CMK (cell line): ENCODE measurements at regions not wholly inside any gene's neighbourhood (a gene's known extent, or its start where the extent isn't known, plus 50 kb on each side); places are given as distances from the start of the nearest gene placed in this dataset.
A peak's percentile ranks its signal among the peaks of the same experiment; 100 is the strongest.
"Not testable (repeated sequence)": the region's sequence is repeated elsewhere in the genome, so short reads cannot be mapped to it uniquely, and the experiment has no call there.

Source experiments
- DNase-seq: peaks from one replicate; pipeline ENCODE4 v3.0.0-alpha.2; 2010; ENCODE audit warnings: low read depth

GRCh38 chr6:79431537-79431933 lies 105.7 kb downstream of the LCA5 start:
- no peak for DNase-seq

GRCh38 chr6:79430913-79431536 lies 106.2 kb downstream of the LCA5 start:
- DNase-seq, result no peak

- no peak for DNase-seq
These were observed 109.5 kb downstream of the LCA5 start for GRCh38 chr6:79427721-79428120.

DNA sequence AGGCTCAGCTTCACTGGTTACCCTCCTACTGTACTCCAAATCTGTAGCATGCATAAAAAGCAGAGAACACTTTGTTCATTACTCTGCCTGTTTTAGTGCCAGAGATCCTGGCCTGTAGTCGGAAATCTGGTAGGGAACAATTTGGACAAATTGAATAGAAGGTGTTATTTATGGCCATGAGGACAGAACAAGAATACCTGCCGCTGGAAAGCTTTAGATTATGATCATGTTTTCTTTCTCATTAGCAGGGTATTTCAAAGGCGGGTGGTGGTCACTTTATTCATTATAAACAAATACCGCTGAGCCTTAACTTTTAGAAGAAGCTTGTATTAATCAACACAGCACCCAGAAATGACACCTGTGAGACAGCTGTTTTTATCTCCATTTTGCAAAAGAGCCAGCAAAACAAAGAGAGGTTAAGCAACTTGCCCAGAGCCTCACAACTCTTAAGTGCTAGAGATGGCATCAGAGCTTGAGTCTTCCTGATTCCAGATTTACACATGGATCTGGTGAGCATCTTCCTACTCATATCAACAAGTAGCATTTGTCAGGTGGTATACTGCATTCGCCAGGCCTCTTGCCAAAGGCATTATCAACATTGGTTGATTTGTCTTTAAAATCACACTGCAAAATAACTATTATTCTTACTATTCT lies 110.5 kb downstream of the LCA5 start:
- DNase-seq, result no peak

GRCh38 chr6:79425589-79426311 lies 111.5 kb downstream of the LCA5 start:
- DNase-seq, result no peak

- DNase-seq, result no peak
These were observed 114.0 kb downstream of the LCA5 start for GRCh38 chr6:79423216-79423615.

DNA sequence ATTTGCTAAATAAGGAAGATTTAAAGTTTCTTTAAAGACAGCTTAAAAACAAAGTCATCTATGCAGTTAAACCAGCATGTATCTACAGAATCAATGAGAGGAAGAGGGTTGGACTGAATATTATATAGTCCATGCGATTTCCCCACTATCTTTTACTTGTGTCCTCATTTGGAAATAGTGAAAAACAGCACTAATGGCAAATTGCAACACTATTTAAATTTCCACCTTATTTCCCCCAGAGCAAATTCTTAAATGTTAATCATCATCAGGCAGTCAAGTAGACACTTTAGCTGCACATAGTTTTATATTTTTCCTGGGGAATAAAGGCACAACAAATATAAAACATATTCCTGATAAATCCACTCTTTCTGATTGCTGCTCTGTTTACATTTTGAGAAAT lies 114.6 kb downstream of the LCA5 start:
- no peak for DNase-seq

GRCh38 chr6:79421707-79422484 lies 115.3 kb downstream of the LCA5 start:
- no peak for DNase-seq

DNA sequence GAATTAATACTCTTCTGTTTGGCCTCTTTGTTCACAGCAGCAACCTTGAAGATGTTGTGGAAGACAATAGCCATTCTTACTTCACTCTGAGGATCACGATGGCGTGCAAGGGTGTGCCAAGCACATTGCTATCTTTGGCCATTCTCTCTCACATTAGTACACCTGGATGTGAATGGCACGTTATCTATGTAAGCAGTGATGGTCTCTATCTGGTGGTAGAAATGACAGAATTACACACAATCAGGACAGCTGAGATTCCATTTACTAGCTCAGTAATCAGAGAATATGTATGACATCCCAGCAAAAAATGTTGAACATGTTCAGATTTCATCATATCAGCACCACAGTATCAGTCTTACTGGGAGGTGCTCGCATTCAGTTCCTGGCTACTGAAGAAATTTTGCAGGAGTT lies 116.2 kb downstream of the LCA5 start:
- no peak for DNase-seq

DNA sequence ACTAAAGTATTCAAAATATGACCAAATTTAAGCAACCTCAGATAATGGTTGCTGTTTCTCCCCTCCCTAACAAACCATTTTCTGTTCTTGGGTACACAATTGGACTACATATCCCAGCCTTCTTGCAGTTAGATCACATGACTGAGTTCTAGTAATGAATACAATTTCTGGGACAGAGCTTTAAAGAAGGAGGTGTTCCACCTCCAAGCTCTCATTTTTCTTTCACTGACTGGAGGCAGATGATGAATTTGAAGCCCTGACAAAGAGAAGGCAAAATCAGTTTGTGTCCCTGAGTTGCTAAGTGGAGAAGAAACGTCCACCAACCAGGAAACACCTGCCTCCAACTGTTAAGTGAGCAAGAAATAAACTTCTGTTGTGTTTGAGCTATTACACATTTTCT lies 117.2 kb downstream of the LCA5 start:
- DNase-seq, result no peak

- no peak for DNase-seq
These were observed 120.3 kb downstream of the LCA5 start for GRCh38 chr6:79416931-79417330.

- DNase-seq, result no peak
These were observed 123.6 kb downstream of the LCA5 start for GRCh38 chr6:79413562-79414002.

DNA sequence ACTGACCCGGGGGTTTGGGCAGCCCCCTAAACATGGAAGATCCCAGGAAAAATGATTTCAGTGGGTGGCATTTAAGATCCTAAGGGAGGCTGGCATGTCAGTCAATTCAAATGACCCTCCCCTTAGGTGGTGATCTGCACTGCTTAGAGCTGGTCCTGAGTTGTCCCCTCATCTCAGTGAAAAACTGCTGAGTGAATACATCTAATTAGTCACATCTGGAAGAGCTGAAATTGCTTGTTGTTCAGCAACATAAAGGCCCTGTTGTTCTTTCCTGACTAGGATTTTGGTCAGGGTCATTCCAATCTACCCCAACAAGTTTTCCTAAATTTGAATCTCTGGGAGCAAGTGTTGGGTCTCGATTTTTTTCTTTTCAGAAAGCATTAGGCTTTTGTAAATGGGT lies 126.4 kb downstream of the LCA5 start:
- no peak for DNase-seq

- DNase-seq, result no peak
These were observed 128.8 kb downstream of the LCA5 start for GRCh38 chr6:79408256-79408974.

- no peak for DNase-seq
These were observed 132.6 kb downstream of the LCA5 start for GRCh38 chr6:79404677-79405076.

DNA sequence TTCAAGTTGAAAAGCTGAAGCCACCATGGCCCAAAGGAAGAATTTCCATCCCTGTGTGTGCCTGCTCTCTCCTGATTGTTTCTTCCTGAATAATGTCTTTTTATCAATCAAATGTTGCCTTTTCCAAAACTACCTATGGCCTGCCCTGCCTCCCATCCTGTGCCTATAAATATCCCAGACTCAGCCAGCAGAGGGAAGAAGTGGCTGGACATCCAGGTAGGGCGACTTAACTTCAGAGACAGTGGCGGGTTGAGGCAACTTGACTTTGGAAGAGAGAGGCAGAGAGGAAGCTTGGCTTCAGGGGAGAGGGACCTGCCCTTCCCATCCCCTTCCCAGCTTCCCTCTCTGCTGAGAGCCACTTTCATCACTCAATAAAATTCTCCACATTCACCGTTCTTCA lies 133.0 kb downstream of the LCA5 start:
- no peak for DNase-seq

GRCh38 chr6:79403563-79403962 lies 133.7 kb downstream of the LCA5 start:
- no peak for DNase-seq

DNA sequence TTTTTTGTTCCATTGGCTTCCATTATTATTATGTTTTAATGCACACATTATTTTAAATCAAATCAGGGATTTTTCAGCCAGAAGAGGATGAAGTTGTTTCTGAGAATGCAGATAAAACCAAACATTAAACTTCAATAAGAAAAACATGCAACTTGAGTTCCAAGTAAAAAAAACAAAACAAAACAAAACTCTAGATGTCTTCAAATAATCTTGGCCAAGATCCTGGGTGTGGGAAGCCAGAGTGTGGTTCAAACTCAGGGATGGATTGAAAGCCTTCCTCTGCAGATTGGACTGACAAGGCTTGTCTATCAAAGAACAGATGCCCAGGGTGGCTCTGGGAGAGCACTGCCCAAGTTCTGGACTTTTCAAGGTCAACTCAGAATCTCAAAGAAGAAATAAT lies 134.1 kb downstream of the LCA5 start:
- DNase-seq, result no peak

GRCh38 chr6:79399499-79399898 lies 137.7 kb downstream of the LCA5 start:
- peak; percentile 18 for DNase-seq

DNA sequence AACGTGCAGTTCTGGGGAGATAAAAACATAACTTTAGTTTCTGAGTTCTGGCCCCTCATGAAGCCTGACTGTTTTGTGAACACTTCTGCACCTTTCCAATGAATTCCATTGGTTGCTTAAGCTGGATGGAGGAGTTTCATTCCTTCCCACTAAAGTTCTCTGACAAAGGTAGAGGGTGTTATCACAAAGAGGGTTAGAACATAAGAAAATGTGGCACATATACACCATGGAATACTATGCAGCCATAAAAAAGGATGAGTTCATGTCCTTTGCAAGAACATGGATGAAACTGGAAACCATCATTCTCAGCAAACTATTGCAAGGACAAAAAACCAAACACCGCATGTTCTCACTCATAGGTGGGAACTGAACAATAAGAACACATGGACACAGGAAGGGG lies 138.6 kb downstream of the LCA5 start:
- DNase-seq, result not testable (repeated sequence)

- DNase-seq, result no peak
These were observed 140.6 kb downstream of the LCA5 start for GRCh38 chr6:79396625-79397024.

GRCh38 chr6:79394690-79395089 lies 142.5 kb downstream of the LCA5 start:
- no peak for DNase-seq
